NT2/D1 (cell line): ENCODE measurements at regions not wholly inside any gene's neighbourhood (a gene's known extent, or its start where the extent isn't known, plus 50 kb on each side); places are given as distances from the start of the nearest gene placed in this dataset.

Experiments used
- SUZ12 ChIP-seq: IDR thresholded peaks from 2 replicates; pipeline ENCODE4 v1.6.1; 2011; ENCODE audit not compliant: insufficient read length, insufficient read depth; ENCODE audit errors: extremely low read depth
- YY1 ChIP-seq: IDR thresholded peaks from 2 replicates; pipeline ENCODE4 v1.6.1; 2011; ENCODE audit not compliant: insufficient read length, insufficient read depth
- ZNF274 ChIP-seq: IDR thresholded peaks from 2 replicates; pipeline ENCODE4 v1.6.1; 2011; ENCODE audit warnings: mild to moderate bottlenecking, low read depth, low read length

DNA sequence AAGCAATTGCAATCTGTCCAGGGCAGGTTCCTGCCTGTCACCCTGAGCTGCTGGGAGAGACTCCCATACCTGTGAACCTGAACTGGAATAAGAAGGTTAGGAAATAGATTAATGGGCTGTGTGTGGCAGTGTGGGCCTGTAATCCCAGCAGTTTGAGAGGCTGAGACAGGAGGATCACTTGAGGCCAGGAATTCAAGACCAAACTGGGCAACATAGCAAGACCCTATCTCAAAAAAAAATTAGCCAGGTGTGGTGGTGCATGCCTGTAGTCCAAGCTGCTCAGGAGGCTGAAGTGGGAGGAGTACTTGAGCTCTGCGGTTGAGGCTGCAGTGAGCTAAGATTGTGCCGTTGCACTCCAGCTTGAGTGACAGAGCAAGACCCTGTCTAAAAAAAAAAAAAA, 127.7 kb upstream of the DSEL start:
- TF ChIP-seq ZNF274 = no peak
- no peak for TF ChIP-seq SUZ12
- no peak for TF ChIP-seq YY1
